ENCODE measurements at regions not wholly inside any gene's neighbourhood (a gene's known extent, or its start where the extent isn't known, plus 50 kb on each side); places are given as distances from the start of the nearest gene placed in this dataset.

DNA sequence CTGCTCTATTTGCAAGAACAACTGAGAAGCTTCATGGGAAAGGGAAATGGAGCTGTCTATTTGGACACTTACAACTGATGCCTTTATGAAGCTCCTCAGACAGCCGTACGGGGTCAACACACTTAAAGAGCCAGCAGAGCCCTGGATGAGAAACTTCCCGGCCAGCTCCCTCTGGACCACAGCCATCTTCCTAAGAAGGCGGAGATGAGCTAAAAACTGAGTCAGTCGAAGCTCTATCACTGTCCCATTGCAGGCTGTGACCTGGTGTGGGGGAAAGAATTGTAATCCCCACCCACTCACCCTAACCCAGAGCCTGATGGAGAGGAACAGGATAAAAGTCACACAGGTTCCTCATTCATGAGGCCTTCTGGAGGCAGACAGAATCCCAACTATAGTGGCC, 360.4 kb upstream of the JARID2 start:
- TF ChIP-seq, protein P1, sequence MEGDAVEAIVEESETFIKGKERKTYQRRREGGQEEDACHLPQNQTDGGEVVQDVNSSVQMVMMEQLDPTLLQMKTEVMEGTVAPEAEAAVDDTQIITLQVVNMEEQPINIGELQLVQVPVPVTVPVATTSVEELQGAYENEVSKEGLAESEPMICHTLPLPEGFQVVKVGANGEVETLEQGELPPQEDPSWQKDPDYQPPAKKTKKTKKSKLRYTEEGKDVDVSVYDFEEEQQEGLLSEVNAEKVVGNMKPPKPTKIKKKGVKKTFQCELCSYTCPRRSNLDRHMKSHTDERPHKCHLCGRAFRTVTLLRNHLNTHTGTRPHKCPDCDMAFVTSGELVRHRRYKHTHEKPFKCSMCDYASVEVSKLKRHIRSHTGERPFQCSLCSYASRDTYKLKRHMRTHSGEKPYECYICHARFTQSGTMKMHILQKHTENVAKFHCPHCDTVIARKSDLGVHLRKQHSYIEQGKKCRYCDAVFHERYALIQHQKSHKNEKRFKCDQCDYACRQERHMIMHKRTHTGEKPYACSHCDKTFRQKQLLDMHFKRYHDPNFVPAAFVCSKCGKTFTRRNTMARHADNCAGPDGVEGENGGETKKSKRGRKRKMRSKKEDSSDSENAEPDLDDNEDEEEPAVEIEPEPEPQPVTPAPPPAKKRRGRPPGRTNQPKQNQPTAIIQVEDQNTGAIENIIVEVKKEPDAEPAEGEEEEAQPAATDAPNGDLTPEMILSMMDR (IDR thresholded peaks at IDR 0.05), result no peak
- no peak for TF ChIP-seq POLR2AphosphoS5 (IDR thresholded peaks at IDR 0.05)
